Neural cell (in vitro differentiated cells): ENCODE measurements at regions not wholly inside any gene's neighbourhood (a gene's known extent, or its start where the extent isn't known, plus 50 kb on each side); places are given as distances from the start of the nearest gene placed in this dataset.

Experiments used
- H2AFZ ChIP-seq: fragments of 200-600, 300-800 bp; sonication (generic), shearing (Covaris generic); 2 replicates; pipeline ENCODE4 v1.6.0; 2014; ENCODE audit warnings: low read depth, mild to moderate bottlenecking, antibody characterized with exemption, low read length, moderate library complexity
- H3F3A ChIP-seq: fragments of 200-600 bp; shearing (Covaris generic); 2 replicates; pipeline ENCODE4 v1.6.1; 2016; ENCODE audit warnings: mild to moderate bottlenecking, moderate library complexity, mixed read lengths, antibody characterized with exemption, low read length; ENCODE audit not compliant: insufficient read depth, poor library complexity, severe bottlenecking
- H3K27ac ChIP-seq: fragments of 200-600, 300-800 bp; sonication (generic), shearing (Covaris generic); 2 replicates; pipeline ENCODE4 v1.5.1; 2014; ENCODE audit warnings: mild to moderate bottlenecking, low read length, moderate library complexity
- H3K27me3 ChIP-seq: fragments of 300-800, 200-600 bp; sonication (generic), shearing (Covaris generic); 2 replicates; pipeline ENCODE4 v1.6.0; 2014; ENCODE audit warnings: mild to moderate bottlenecking, low read depth, low read length, moderate library complexity; ENCODE audit not compliant: insufficient read depth
- H3K36me3 ChIP-seq: fragments of 300-800, 200-600 bp; sonication (generic), shearing (Covaris generic); 2 replicates; pipeline ENCODE4 v1.5.1; 2014; ENCODE audit warnings: mild to moderate bottlenecking, antibody characterized with exemption, low read length, moderate library complexity; ENCODE audit not compliant: insufficient read depth
- H3K4me2 ChIP-seq: fragments of 300-800, 200-600 bp; sonication (generic), shearing (Covaris generic); 2 replicates; pipeline ENCODE4 v1.6.0; 2014; ENCODE audit warnings: mild to moderate bottlenecking, low read length
- H3K4me3 ChIP-seq: fragments of 300-800, 200-600 bp; sonication (generic), shearing (Covaris generic); 2 replicates; pipeline ENCODE4 v1.5.1; 2014; ENCODE audit warnings: mild to moderate bottlenecking, low read length, moderate library complexity
- H3K79me2 ChIP-seq: fragments of 200-600 bp; shearing (Covaris generic); replicated peaks from 2 replicates; pipeline ENCODE4 v1.6.0; 2014; ENCODE audit warnings: mild to moderate bottlenecking, low read length, moderate library complexity; ENCODE audit not compliant: insufficient read depth
- H3K9ac ChIP-seq: fragments of 300-800, 200-600 bp; sonication (generic), shearing (Covaris generic); 2 replicates; pipeline ENCODE4 v1.6.1; 2016; ENCODE audit warnings: mild to moderate bottlenecking, low read length, mixed read lengths
- H3K9me2 ChIP-seq: fragments of 200-600 bp; shearing (Covaris generic); 2 replicates; pipeline ENCODE4 v1.6.1; 2016; ENCODE audit warnings: mild to moderate bottlenecking, low read length, mixed read lengths; ENCODE audit not compliant: insufficient read depth
- H3K9me3 ChIP-seq: fragments of 200-600, 300-800 bp; sonication (generic), shearing (Covaris generic); 2 replicates; pipeline ENCODE4 v1.6.1; 2016; ENCODE audit warnings: mild to moderate bottlenecking, mixed run types, low read length, moderate library complexity, mixed read lengths
- H4K20me1 ChIP-seq: fragments of 200-600 bp; shearing (Covaris generic); 2 replicates; pipeline ENCODE4 v1.6.1; 2016; ENCODE audit warnings: mild to moderate bottlenecking, mixed run types; ENCODE audit not compliant: insufficient read depth
- EP300 ChIP-seq: fragments of 450-650 bp; conservative IDR thresholded peaks from 2 replicates; pipeline ENCODE4 v1.6.1; 2014; ENCODE audit warnings: antibody characterized with exemption, mild to moderate bottlenecking, moderate library complexity; ENCODE audit not compliant: poor library complexity, severe bottlenecking
- EZH2 ChIP-seq: fragments of 200-600, 300-800 bp; shearing (Covaris generic), sonication (generic); IDR thresholded peaks from 2 replicates; pipeline ENCODE4 v1.6.1; 2014; ENCODE audit warnings: antibody characterized with exemption, low read length, borderline replicate concordance, mild to moderate bottlenecking; ENCODE audit not compliant: insufficient read depth, poor library complexity, severe bottlenecking
- MXI1 ChIP-seq: fragments of 450-650 bp; conservative IDR thresholded peaks from 2 replicates; pipeline ENCODE4 v1.6.1; 2014; ENCODE audit warnings: antibody characterized with exemption, mild to moderate bottlenecking; ENCODE audit not compliant: poor library complexity, severe bottlenecking
- POLR2AphosphoS5 ChIP-seq: IDR thresholded peaks from 2 replicates; pipeline ENCODE4 v1.6.1; 2012
- RAD21 ChIP-seq: fragments of 450-650 bp; conservative IDR thresholded peaks from 2 replicates; pipeline ENCODE4 v1.6.1; 2014; ENCODE audit warnings: antibody characterized with exemption, mild to moderate bottlenecking, moderate library complexity
- SMC3 ChIP-seq: fragments of 450-650 bp; conservative IDR thresholded peaks from 2 replicates; pipeline ENCODE4 v1.6.1; 2014; ENCODE audit warnings: antibody characterized with exemption, mild to moderate bottlenecking, moderate library complexity; ENCODE audit not compliant: poor library complexity
- TAF1 ChIP-seq: IDR thresholded peaks from 2 replicates; pipeline ENCODE4 v1.6.1; 2012; ENCODE audit warnings: low read depth
- TF ChIP-seq, protein P1 (sequence below): fragments of 450-650 bp; IDR thresholded peaks from 2 replicates; pipeline ENCODE4 v1.5.1; 2014; ENCODE audit warnings: antibody characterized with exemption, mild to moderate bottlenecking, moderate library complexity; ENCODE audit not compliant: poor library complexity, severe bottlenecking
- TF ChIP-seq, protein P2 (sequence below): IDR thresholded peaks from 2 replicates; pipeline ENCODE4 v1.6.1; 2012; ENCODE audit warnings: borderline replicate concordance

- no peaks in the 10 kb centered on the region for H4K20me1 ChIP-seq
- no peaks in the 10 kb centered on the region for H3K36me3 ChIP-seq
- H3F3A ChIP-seq, result no peaks in the 10 kb centered on the region
- H3K79me2 ChIP-seq, result no peaks in the 10 kb centered on the region
- no peak overlapping the region for H3K4me2 ChIP-seq
- H2AFZ ChIP-seq, result no peak overlapping the region
- TF ChIP-seq EP300 (no peak), POLR2AphosphoS5 (no peak), MXI1 (no peak), EZH2 (no peak), TAF1 (no peak)
- H3K9ac ChIP-seq, result no peak overlapping the region
- no peaks in the 10 kb centered on the region for H3K27me3 ChIP-seq
- H3K27ac ChIP-seq, result no peak overlapping the region
- H3K9me3 ChIP-seq, result no peaks in the 10 kb centered on the region
- H3K9me2 ChIP-seq, result no peaks in the 10 kb centered on the region
- no peak overlapping the region for H3K4me3 ChIP-seq
Observed at GRCh38 chr4:187357045-187357643, 633.5 kb upstream of the FAT1 start.

GRCh38 chr4:187357821-187358220 is 634.2 kb upstream of the FAT1 start:
- Histone ChIP-seq H3K9me3 (no peaks in the 10 kb centered on the region), H3K9ac (no peak overlapping the region), H3K4me2 (no peak overlapping the region), H4K20me1 (no peaks in the 10 kb centered on the region), H3K9me2 (no peaks in the 10 kb centered on the region), H3F3A (no peaks in the 10 kb centered on the region), H2AFZ (no peak overlapping the region), H3K36me3 (no peaks in the 10 kb centered on the region), H3K79me2 (no peaks in the 10 kb centered on the region), H3K4me3 (no peak overlapping the region), H3K27me3 (no peaks in the 10 kb centered on the region), H3K27ac (no peak overlapping the region)
- TF ChIP-seq TAF1 (no peak), SMC3 (no peak), RAD21 (no peak), POLR2AphosphoS5 (no peak), MXI1 (no peak), EZH2 (no peak), EP300 (no peak)
- TF ChIP-seq, protein P1, sequence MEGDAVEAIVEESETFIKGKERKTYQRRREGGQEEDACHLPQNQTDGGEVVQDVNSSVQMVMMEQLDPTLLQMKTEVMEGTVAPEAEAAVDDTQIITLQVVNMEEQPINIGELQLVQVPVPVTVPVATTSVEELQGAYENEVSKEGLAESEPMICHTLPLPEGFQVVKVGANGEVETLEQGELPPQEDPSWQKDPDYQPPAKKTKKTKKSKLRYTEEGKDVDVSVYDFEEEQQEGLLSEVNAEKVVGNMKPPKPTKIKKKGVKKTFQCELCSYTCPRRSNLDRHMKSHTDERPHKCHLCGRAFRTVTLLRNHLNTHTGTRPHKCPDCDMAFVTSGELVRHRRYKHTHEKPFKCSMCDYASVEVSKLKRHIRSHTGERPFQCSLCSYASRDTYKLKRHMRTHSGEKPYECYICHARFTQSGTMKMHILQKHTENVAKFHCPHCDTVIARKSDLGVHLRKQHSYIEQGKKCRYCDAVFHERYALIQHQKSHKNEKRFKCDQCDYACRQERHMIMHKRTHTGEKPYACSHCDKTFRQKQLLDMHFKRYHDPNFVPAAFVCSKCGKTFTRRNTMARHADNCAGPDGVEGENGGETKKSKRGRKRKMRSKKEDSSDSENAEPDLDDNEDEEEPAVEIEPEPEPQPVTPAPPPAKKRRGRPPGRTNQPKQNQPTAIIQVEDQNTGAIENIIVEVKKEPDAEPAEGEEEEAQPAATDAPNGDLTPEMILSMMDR, result no peak
- TF ChIP-seq, protein P2, sequence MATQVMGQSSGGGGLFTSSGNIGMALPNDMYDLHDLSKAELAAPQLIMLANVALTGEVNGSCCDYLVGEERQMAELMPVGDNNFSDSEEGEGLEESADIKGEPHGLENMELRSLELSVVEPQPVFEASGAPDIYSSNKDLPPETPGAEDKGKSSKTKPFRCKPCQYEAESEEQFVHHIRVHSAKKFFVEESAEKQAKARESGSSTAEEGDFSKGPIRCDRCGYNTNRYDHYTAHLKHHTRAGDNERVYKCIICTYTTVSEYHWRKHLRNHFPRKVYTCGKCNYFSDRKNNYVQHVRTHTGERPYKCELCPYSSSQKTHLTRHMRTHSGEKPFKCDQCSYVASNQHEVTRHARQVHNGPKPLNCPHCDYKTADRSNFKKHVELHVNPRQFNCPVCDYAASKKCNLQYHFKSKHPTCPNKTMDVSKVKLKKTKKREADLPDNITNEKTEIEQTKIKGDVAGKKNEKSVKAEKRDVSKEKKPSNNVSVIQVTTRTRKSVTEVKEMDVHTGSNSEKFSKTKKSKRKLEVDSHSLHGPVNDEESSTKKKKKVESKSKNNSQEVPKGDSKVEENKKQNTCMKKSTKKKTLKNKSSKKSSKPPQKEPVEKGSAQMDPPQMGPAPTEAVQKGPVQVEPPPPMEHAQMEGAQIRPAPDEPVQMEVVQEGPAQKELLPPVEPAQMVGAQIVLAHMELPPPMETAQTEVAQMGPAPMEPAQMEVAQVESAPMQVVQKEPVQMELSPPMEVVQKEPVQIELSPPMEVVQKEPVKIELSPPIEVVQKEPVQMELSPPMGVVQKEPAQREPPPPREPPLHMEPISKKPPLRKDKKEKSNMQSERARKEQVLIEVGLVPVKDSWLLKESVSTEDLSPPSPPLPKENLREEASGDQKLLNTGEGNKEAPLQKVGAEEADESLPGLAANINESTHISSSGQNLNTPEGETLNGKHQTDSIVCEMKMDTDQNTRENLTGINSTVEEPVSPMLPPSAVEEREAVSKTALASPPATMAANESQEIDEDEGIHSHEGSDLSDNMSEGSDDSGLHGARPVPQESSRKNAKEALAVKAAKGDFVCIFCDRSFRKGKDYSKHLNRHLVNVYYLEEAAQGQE, result no peak
